ENCODE measurements at regions not wholly inside any gene's neighbourhood (a gene's known extent, or its start where the extent isn't known, plus 50 kb on each side); places are given as distances from the start of the nearest gene placed in this dataset.

- no peaks in the 10 kb centered on the region for H3K4me1 ChIP-seq
- no peaks in the 10 kb centered on the region for H3K27me3 ChIP-seq
- H3K9me3 ChIP-seq, result no peaks in the 10 kb centered on the region
- DNase-seq (ENCODE audit: extremely low spot score in 2 of 2), result no peak
- TF ChIP-seq POLR2A (IDR thresholded peaks at IDR 0.05) (no peak), POLR2AphosphoS5 (IDR thresholded peaks at IDR 0.05; ENCODE audit: insufficient read depth in 1 of 2, low read depth in 1 of 2) (no peak)
- TF ChIP-seq, protein P1, sequence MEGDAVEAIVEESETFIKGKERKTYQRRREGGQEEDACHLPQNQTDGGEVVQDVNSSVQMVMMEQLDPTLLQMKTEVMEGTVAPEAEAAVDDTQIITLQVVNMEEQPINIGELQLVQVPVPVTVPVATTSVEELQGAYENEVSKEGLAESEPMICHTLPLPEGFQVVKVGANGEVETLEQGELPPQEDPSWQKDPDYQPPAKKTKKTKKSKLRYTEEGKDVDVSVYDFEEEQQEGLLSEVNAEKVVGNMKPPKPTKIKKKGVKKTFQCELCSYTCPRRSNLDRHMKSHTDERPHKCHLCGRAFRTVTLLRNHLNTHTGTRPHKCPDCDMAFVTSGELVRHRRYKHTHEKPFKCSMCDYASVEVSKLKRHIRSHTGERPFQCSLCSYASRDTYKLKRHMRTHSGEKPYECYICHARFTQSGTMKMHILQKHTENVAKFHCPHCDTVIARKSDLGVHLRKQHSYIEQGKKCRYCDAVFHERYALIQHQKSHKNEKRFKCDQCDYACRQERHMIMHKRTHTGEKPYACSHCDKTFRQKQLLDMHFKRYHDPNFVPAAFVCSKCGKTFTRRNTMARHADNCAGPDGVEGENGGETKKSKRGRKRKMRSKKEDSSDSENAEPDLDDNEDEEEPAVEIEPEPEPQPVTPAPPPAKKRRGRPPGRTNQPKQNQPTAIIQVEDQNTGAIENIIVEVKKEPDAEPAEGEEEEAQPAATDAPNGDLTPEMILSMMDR (IDR thresholded peaks at IDR 0.05), result no peak
- H3K36me3 ChIP-seq, result no peaks in the 10 kb centered on the region
- intact Hi-C loops (cut with DNase I), result no loop called here
- H3K4me3 ChIP-seq, result no peak overlapping the region
- H3K27ac ChIP-seq, result no peak overlapping the region
Observed at GRCh38 chr13:33992881-33993336, 175.0 kb downstream of the RFC3 start.

DNA sequence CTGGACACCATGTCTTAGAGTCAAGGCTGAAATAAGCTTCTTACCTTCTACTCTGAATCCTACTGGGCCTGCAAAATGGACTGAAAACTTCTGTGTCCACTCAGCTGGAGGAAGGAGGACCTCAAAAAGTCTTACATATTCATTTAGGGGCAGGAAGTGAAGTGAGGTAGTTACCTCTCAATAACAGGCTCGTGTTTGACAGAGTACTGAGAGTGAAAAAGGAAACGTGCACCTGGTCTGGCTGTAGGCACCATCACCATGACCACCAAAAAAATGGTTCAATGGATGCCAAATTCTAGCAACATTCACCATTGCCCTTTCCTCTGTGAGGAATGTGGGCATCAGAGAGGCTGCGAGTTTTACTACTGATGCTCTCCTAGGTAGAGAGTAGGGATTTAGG lies 176.2 kb downstream of the RFC3 start:
- no peaks in the 10 kb centered on the region for H3K36me3 ChIP-seq
- intact Hi-C loops (cut with DNase I), result no loop called here
- no peaks in the 10 kb centered on the region for H3K4me1 ChIP-seq
- H3K27ac ChIP-seq, result no peak overlapping the region
- H3K4me3 ChIP-seq, result no peak overlapping the region
- no peak for DNase-seq (ENCODE audit: extremely low spot score in 2 of 2)
- TF ChIP-seq, protein P1 (IDR thresholded peaks at IDR 0.05), result no peak
- TF ChIP-seq POLR2AphosphoS5 (IDR thresholded peaks at IDR 0.05; ENCODE audit: insufficient read depth in 1 of 2, low read depth in 1 of 2), result no peak
- TF ChIP-seq POLR2A (IDR thresholded peaks at IDR 0.05), result no peak
- H3K9me3 ChIP-seq, result no peaks in the 10 kb centered on the region
- no peaks in the 10 kb centered on the region for H3K27me3 ChIP-seq

GRCh38 chr13:33994826-33995502 lies 177.0 kb downstream of the RFC3 start:
- H3K36me3 ChIP-seq, result no peaks in the 10 kb centered on the region
- TF ChIP-seq POLR2AphosphoS5 (IDR thresholded peaks at IDR 0.05; ENCODE audit: insufficient read depth in 1 of 2, low read depth in 1 of 2) (no peak), POLR2A (IDR thresholded peaks at IDR 0.05) (no peak)
- TF ChIP-seq, protein P1 (IDR thresholded peaks at IDR 0.05), result no peak
- H3K9me3 ChIP-seq, result no peaks in the 10 kb centered on the region
- no peaks in the 10 kb centered on the region for H3K4me1 ChIP-seq
- no peak overlapping the region for H3K27ac ChIP-seq
- intact Hi-C loops (cut with DNase I), result no loop called here
- DNase-seq (ENCODE audit: extremely low spot score in 2 of 2), result no peak
- H3K4me3 ChIP-seq, result no peak overlapping the region
- no peaks in the 10 kb centered on the region for H3K27me3 ChIP-seq

DNA sequence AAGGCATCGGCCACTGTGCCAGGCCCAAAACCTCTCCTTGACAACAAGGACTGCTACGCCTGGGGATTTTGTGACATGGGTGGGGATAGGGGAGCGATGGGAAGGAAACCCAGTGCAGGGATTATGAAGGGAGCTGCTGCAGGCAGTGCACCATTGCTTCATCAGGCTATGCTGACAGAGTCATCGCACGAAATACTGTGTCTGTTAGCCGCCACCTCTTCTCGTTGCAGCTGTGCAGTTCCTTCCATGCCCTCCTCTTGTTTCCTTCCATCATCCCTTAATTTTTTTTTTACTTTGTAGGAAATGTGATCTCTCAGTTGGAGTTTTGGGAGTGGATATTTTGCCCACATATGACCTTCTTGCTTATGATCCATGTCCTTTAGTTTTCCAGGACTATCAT lies 178.7 kb downstream of the RFC3 start:
- no peaks in the 10 kb centered on the region for H3K4me1 ChIP-seq
- H3K9me3 ChIP-seq, result no peaks in the 10 kb centered on the region
- TF ChIP-seq, protein P1 (IDR thresholded peaks at IDR 0.05), result no peak
- no peak for TF ChIP-seq POLR2A (IDR thresholded peaks at IDR 0.05)
- no peak for TF ChIP-seq POLR2AphosphoS5 (IDR thresholded peaks at IDR 0.05; ENCODE audit: insufficient read depth in 1 of 2, low read depth in 1 of 2)
- H3K27me3 ChIP-seq, result no peaks in the 10 kb centered on the region
- H3K4me3 ChIP-seq, result no peak overlapping the region
- intact Hi-C loops (cut with DNase I), result no loop called here
- H3K36me3 ChIP-seq, result no peaks in the 10 kb centered on the region
- DNase-seq (ENCODE audit: extremely low spot score in 2 of 2), result no peak
- H3K27ac ChIP-seq, result no peak overlapping the region

DNA sequence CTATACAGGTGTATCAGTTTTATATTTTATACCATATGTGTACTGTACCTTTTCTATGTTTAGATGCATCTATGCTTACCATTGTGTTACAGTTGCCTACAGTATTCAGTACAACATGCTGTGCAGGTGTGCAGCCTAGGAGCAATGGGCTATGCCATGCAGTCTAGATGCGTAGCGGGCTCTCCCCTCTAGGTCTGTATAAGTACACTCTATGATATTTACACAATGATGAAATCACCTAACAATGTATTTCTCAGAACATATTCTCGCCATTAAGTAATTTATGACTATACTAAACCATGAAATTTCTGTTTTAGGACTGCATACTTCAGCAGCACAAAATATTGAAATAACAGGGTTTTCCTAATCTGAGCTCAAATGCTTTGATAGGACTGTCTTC lies 179.6 kb downstream of the RFC3 start:
- Histone ChIP-seq H3K36me3 (no peaks in the 10 kb centered on the region), H3K4me1 (no peaks in the 10 kb centered on the region), H3K27ac (no peak overlapping the region), H3K9me3 (no peaks in the 10 kb centered on the region), H3K27me3 (no peaks in the 10 kb centered on the region), H3K4me3 (no peak overlapping the region)
- no peak for DNase-seq (ENCODE audit: extremely low spot score in 2 of 2)
- intact Hi-C loops (cut with DNase I), result no loop called here
- no peak for TF ChIP-seq POLR2A (IDR thresholded peaks at IDR 0.05)
- TF ChIP-seq POLR2AphosphoS5 (IDR thresholded peaks at IDR 0.05; ENCODE audit: insufficient read depth in 1 of 2, low read depth in 1 of 2), result no peak
- TF ChIP-seq, protein P1 (IDR thresholded peaks at IDR 0.05), result no peak

All from vagina (tissue), 2 donors.